Endothelial cell of umbilical vein (primary cell): ENCODE measurements at regions not wholly inside any gene's neighbourhood (a gene's known extent, or its start where the extent isn't known, plus 50 kb on each side); places are given as distances from the start of the nearest gene placed in this dataset.

Experiments
- EZH2 ChIP-seq: IDR thresholded peaks from 2 replicates; pipeline ENCODE4 v1.6.1; 2012; ENCODE audit warnings: borderline replicate concordance, low read depth, mild to moderate bottlenecking, moderate library complexity, low read length, inconsistent platforms; ENCODE audit not compliant: severe bottlenecking
- FOS ChIP-seq: IDR thresholded peaks from 2 replicates; pipeline ENCODE4 v1.6.1; 2011; ENCODE audit warnings: mild to moderate bottlenecking, low read length, moderate library complexity, borderline replicate concordance; ENCODE audit not compliant: insufficient read depth
- GATA2 ChIP-seq: IDR thresholded peaks from 2 replicates; pipeline ENCODE4 v1.7.0; 2011; ENCODE audit warnings: low read depth, mild to moderate bottlenecking, moderate library complexity, mixed read lengths, low read length; ENCODE audit not compliant: insufficient read length, insufficient read depth
- JUN ChIP-seq: IDR thresholded peaks from 2 replicates; pipeline ENCODE4 v1.6.1; 2011; ENCODE audit warnings: borderline replicate concordance, low read depth; ENCODE audit not compliant: insufficient read length, insufficient read depth
- MYC ChIP-seq: IDR thresholded peaks from one replicate; pipeline ENCODE4 v1.6.1; 2011; ENCODE audit warnings: mild to moderate bottlenecking, low read depth, low read length
- POLR2A ChIP-seq: IDR thresholded peaks from 2 replicates; pipeline ENCODE4 v1.6.1; 2012; ENCODE audit warnings: low read depth, mild to moderate bottlenecking, control low read depth, low read length
- POLR2AphosphoS5 ChIP-seq: IDR thresholded peaks from 2 replicates; pipeline ENCODE4 v1.6.1; 2012; ENCODE audit warnings: low read depth, mild to moderate bottlenecking, control low read depth, low read length, moderate library complexity; ENCODE audit not compliant: insufficient read depth
- TF ChIP-seq, protein P1 (sequence below): IDR thresholded peaks from 2 replicates; pipeline ENCODE4 v1.6.1; 2011; ENCODE audit not compliant: insufficient read depth, insufficient read length
- TF ChIP-seq, protein P2 (sequence below), 2 donors: IDR thresholded peaks; 1 replicate in 1 of 2; 2 replicates in 1 of 2; pipeline ENCODE4 v1.5.1; 2011; ENCODE audit warnings: low read length in 2 of 2, mild to moderate bottlenecking in 2 of 2, moderate library complexity in 2 of 2, control low read depth in 1 of 2, inconsistent platforms in 1 of 2, low read depth in 1 of 2; ENCODE audit not compliant: insufficient read depth in 1 of 2; ENCODE audit errors: extremely low read depth in 1 of 2

DNA sequence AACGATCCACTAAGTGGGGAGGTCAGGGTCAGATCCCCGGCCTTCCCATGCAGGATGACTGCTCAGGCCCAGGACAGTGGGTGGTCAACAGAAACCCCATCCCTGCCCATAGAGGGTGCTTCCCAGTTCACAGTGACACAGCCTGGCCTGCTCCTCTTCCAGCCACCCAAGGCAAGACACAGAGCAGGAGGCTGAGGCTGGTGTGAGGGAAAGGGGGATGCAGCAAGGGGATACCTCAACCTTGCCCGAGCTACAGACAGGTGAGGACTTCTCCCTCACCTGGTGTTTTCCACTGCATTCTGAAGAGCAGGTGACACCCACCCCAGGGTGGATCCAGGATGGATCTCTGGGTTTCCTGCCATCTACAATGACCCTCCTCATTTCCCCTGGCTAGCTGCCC is 106.7 kb downstream of the KIF26A start:
- TF ChIP-seq EZH2 = no peak
- TF ChIP-seq, protein P1, sequence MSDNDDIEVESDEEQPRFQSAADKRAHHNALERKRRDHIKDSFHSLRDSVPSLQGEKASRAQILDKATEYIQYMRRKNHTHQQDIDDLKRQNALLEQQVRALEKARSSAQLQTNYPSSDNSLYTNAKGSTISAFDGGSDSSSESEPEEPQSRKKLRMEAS = no peak
- no peak for TF ChIP-seq POLR2A
- TF ChIP-seq, protein P2, sequence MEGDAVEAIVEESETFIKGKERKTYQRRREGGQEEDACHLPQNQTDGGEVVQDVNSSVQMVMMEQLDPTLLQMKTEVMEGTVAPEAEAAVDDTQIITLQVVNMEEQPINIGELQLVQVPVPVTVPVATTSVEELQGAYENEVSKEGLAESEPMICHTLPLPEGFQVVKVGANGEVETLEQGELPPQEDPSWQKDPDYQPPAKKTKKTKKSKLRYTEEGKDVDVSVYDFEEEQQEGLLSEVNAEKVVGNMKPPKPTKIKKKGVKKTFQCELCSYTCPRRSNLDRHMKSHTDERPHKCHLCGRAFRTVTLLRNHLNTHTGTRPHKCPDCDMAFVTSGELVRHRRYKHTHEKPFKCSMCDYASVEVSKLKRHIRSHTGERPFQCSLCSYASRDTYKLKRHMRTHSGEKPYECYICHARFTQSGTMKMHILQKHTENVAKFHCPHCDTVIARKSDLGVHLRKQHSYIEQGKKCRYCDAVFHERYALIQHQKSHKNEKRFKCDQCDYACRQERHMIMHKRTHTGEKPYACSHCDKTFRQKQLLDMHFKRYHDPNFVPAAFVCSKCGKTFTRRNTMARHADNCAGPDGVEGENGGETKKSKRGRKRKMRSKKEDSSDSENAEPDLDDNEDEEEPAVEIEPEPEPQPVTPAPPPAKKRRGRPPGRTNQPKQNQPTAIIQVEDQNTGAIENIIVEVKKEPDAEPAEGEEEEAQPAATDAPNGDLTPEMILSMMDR (IDR thresholded peaks at IDR 0.05; ENCODE audit: extremely low read depth in 1 of 2, insufficient read depth in 1 of 2, low read depth in 1 of 2, low read length in 2 of 2) = no peak
- no peak for TF ChIP-seq POLR2AphosphoS5
- TF ChIP-seq JUN = no peak
- TF ChIP-seq MYC = no peak
- no peak for TF ChIP-seq GATA2
- no peak for TF ChIP-seq FOS
